ENCODE measurements at regions not wholly inside any gene's neighbourhood (a gene's known extent, or its start where the extent isn't known, plus 50 kb on each side); places are given as distances from the start of the nearest gene placed in this dataset.
"Not testable (repeated sequence)": the region's sequence is repeated elsewhere in the genome, so short reads cannot be mapped to it uniquely, and the experiment has no call there.

DNA sequence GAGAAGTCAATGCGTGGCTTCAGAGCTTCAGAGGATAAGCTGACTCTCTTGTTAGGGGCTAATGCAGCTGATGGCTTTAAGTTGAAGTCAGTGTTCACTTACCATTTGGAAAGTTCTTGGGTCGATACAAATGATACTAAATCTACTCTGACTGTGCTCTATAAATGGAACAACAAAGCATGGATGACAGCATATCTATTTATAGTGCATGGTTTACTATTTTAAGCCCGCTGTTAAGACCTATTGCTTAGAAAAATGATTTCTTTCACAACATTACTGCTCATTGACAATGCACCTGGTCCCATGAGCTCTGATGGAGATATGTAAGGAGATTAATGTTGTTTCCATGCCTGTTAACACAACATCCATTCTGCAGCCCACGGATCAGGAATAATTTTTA, 435.7 kb downstream of the MAT2B start:
- TF ChIP-seq, protein P1, sequence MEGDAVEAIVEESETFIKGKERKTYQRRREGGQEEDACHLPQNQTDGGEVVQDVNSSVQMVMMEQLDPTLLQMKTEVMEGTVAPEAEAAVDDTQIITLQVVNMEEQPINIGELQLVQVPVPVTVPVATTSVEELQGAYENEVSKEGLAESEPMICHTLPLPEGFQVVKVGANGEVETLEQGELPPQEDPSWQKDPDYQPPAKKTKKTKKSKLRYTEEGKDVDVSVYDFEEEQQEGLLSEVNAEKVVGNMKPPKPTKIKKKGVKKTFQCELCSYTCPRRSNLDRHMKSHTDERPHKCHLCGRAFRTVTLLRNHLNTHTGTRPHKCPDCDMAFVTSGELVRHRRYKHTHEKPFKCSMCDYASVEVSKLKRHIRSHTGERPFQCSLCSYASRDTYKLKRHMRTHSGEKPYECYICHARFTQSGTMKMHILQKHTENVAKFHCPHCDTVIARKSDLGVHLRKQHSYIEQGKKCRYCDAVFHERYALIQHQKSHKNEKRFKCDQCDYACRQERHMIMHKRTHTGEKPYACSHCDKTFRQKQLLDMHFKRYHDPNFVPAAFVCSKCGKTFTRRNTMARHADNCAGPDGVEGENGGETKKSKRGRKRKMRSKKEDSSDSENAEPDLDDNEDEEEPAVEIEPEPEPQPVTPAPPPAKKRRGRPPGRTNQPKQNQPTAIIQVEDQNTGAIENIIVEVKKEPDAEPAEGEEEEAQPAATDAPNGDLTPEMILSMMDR (IDR thresholded peaks at IDR 0.05; ENCODE audit: low read depth, low read length, missing control alignments), result no peak
- DNase-seq (ENCODE audit: low read depth), result no peak
- no peak overlapping the region for H3K4me3 ChIP-seq (ENCODE audit: low read depth, low read length)

DNA sequence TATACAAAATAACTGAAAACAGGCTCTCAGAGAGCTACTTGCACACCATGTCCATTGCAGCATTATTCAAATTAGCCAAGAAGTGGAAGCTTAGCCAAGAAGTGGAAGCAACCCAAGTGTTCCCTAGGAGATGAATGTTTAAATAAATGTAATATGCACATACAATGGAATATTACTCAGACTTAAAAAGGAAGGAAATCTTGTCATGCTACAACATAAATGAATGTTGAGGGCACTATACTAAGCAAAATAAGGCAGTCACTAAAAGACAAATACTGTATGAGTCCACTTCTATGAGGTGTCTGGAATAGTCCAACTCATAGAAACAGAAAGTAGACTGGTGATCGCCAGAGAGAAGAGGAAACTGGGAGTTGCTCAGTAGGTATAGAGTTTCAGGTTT, 438.1 kb downstream of the MAT2B start:
- no peak for DNase-seq (ENCODE audit: low read depth)
- TF ChIP-seq, protein P1 (IDR thresholded peaks at IDR 0.05; ENCODE audit: low read depth, low read length, missing control alignments), result no peak
- no peak overlapping the region for H3K4me3 ChIP-seq (ENCODE audit: low read depth, low read length)

DNA sequence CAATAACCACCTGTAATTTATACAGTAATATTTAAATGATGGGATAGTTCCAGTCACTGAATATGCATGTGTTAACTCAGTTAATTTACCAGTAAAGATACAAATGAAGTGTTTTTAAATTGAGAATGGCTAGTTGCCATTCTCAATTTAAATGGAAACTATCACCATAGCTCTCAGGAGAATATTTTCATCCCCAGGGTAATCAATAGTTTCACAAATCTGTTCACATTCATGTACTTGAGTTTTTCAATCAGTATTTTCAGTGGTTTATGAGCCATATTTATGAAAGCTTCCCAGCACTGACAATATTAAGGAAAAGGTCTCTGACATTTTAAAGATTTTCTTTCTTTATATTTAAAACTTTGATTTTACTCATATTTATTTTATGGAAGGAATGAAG, 439.3 kb downstream of the MAT2B start:
- no peak for DNase-seq (ENCODE audit: low read depth)
- TF ChIP-seq, protein P1 (IDR thresholded peaks at IDR 0.05; ENCODE audit: low read depth, low read length, missing control alignments), result no peak
- H3K4me3 ChIP-seq (ENCODE audit: low read depth, low read length), result no peak overlapping the region

DNA sequence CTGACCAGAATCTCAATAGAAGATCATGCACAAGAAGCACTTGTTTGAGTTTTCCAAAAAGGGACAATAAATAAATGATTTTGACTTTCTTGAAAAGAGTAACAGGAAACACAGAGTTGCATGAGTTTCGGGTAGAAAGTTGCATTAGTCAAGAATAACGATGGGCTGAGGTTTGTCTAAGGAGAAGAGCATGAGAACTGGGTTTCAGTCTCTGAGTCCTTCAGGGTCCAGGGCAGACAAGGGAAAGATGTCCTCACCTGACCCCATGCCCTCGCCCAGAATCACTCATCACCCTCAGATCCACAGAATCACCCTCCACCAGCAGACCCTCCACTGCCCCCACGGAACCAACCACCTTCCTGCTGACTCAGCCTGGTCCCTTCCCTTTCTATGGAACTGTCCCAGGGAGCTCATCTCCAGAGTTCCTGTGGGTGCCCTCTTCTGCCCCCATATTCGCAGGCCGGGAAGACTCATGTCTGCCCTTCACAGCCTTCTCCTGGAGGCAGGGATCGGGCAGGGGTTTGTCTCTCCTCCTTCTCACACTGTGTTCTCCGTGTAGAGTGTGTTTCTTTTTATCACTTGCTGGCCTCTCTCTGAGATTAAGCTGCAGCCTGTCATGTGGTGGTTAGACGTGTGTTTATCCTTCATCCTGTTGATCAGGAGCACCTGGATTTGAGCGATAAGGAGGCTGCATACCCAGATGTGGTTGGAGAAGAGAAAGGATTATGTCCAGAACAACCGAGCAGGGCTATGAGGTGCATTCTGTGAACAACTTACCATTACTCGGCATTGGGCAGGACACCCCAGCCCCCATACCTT, 442.6 kb downstream of the MAT2B start:
- TF ChIP-seq, protein P1 (IDR thresholded peaks at IDR 0.05; ENCODE audit: low read depth, low read length, missing control alignments), result no peak
- no peak overlapping the region for H3K4me3 ChIP-seq (ENCODE audit: low read depth, low read length)
- no peak for DNase-seq (ENCODE audit: low read depth)

DNA sequence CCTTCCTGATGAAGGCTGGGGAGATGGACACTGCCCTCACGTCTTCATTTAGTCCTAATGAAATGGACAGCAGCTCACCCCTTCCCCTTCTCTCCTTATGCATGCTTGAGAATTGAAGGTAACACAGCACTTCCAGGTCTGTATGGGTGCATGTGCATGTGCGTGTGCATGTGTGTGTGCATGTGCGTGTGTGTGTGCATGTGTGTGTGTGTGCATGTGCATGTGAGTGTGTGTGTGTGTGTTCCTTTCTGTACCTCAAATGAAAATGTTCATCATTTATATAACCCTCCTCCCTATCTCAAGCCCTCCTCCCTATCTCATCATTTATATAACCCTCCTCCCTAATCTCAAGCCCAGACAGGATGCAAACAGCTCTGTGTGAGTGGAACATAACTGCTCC, 444.8 kb downstream of the MAT2B start:
- TF ChIP-seq, protein P1 (IDR thresholded peaks at IDR 0.05; ENCODE audit: low read depth, low read length, missing control alignments), result no peak
- DNase-seq (ENCODE audit: low read depth), result no peak
- no peak overlapping the region for H3K4me3 ChIP-seq (ENCODE audit: low read depth, low read length)

DNA sequence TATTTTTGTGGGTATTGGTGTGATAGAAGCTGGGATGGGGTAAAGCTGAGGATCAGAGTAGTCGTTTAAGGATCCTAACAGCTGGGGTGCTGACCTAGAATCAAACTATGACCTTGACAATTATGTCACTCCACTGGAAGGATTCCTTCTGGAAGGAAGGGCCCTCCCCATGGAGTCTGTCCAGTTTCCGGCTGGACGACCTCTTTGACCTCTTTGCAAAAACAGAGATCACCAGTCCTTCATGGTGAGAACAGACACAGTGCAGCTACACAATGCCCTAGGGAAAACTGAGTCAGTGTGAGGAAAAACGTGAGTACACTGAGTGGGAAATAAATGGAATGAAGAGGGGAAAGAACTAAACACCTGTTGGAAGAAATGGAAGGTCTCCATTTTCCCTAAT, 445.6 kb downstream of the MAT2B start:
- no peak for DNase-seq (ENCODE audit: low read depth)
- TF ChIP-seq, protein P1 (IDR thresholded peaks at IDR 0.05; ENCODE audit: low read depth, low read length, missing control alignments), result no peak
- H3K4me3 ChIP-seq (ENCODE audit: low read depth, low read length), result no peak overlapping the region

DNA sequence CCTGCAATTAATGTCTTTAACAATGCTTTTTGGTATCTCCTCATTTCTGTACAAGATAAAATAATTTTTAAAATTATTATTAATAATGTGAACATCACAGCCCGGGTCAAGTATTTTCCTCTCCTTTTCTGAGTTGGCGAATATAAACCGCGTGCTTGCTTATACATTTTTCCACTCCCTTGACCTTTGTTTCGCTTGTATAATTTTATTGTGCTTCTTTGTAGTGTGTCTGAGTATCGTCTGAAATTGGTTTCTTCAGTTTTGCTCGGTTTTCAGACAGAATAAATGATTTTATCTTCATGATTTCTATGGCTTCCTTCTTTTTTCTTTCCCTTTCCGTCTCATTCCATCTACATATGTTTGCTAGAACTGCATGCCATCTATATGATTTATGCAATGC, 448.5 kb downstream of the MAT2B start:
- no peak overlapping the region for H3K4me3 ChIP-seq (ENCODE audit: low read depth, low read length)
- TF ChIP-seq, protein P1 (IDR thresholded peaks at IDR 0.05; ENCODE audit: low read depth, low read length, missing control alignments), result no peak
- DNase-seq (ENCODE audit: low read depth), result no peak

DNA sequence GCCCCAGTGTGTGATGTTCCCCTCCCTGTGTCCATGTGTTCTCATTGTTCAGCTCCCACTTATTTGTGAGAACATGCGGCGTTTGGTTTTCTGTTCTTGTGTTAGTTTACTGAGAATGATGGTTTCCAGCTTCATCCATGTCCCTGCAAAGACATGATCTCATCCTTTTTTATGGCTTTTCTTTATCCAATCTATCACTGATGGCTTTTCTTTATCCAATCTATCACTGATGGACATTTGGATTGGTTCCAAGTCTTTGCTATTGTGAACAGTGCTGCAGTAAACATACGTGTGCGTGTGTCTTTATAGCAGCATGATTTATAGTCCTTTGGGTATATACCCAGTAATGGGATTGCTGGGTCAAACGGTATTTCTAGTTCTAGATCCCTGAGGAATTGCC, 455.8 kb downstream of the MAT2B start:
- H3K4me3 ChIP-seq (ENCODE audit: low read depth, low read length), result not testable (repeated sequence)

More for the DNA sequence above, 455.8 kb downstream of the MAT2B start:
- DNase-seq (ENCODE audit: low read depth), result not testable (repeated sequence)

Data from GM12864 (cell line).